Fibroblast of peridontal ligament (primary cell): ENCODE measurements at regions not wholly inside any gene's neighbourhood (a gene's known extent, or its start where the extent isn't known, plus 50 kb on each side); places are given as distances from the start of the nearest gene placed in this dataset.
A peak's percentile ranks its signal among the peaks of the same experiment; 100 is the strongest.
"Not testable (repeated sequence)": the region's sequence is repeated elsewhere in the genome, so short reads cannot be mapped to it uniquely, and the experiment has no call there.

Experiments
- DNase-seq: peaks from one replicate; pipeline ENCODE4 v3.0.0-alpha.2; 2010; ENCODE audit errors: extremely low read depth

DNA sequence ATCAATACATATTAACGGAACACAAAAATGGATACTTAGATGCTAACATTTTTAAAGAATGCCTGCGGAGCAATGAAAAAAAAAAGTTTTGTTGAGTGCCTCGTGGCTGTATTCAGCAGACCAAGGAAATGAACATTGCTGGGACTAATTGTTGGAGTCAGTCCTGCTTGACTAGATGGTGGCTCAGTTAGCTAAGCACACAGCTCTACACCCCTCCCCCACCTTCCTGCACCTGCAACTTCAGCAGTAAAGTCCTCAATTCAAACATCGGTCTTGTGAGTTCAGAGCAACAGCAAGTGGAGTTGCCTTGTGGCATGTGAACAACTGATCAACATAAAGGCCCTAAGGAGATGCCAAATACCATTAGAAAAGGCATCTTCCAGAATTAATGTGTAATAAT is 326.0 kb upstream of the NPSR1 start:
- DNase-seq = no peak

DNA sequence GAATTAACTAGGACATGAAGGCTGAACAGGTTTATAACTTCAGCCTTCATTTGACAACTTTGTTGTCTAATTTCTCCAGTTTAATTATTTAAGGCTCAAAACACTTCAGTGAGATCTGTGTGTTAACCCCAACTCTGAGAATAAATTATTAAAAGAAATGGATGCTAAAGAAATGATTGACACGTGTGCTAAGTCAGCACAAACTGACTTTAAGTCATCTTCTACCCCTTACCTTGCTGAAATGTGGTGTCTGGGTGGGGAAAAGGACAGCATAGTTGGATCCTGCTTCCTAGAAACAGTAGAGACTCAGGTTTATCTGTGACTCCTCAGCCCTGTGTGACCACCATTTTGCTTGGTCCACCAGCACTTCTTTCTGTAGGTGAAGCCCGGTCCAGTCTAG is 324.8 kb upstream of the NPSR1 start:
- no peak for DNase-seq

DNA sequence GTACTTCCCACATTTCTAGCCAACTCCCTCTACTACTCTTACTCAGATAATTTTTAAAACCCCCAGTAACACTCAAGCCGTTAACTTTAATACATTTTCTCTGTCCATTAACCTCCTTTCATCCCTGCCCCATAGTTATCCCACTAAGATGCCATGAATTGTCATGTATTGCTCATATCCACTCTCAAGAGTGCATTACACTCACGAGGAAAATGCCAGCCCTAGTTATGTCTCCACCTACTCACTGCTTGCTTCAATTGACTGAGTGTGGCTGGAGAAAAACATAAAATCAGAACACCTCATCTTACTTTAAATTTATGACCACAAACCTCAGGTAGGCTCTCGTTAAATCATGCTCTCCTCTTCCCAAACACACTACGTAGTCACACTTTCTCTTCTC is 324.1 kb upstream of the NPSR1 start:
- no peak for DNase-seq

DNA sequence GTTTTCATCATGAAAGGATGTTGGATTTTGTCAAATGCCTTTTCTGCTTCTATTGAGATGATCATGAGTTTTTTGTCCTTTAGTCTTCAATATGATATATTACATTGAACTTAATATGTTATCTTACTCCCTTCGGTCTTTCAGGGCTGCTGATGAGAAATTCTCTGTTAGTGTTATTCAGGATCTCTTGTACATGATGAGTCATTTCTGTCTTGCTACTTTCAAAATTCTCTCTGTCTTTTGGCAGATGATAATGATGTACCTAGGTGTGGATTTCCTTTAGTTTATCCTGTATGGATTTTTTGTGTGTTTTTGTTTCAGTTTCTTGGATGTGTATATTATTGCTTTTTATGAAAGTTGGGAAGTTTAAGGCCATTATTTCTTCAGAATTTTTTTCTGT is 320.9 kb upstream of the NPSR1 start:
- no peak for DNase-seq

DNA sequence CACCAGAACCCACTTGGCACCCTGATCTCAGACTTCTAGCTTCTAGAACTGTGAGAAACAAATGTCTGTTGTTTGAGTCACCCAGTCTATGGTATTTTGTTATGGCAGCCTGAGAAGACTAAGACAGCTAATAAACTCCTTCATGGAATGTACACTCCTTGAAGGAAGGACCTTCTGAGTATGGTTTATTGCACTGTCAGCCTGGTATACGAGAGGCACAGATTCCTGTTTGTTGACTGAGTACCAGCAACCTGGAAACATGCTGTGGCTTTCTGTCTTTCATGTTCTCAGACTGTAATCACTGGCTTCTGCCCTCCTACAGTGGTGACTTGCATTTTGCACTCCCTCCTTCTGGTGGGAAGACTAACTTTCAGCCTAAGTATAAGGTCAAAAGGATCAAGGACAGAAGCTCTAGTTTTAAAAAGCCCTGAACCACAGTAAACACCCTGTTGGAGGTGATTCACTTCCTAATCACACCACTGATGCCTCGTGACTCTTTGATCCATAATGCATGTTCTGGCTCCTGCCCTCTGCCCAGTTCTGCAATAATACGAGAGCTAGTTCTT is 319.0 kb upstream of the NPSR1 start:
- no peak for DNase-seq

DNA sequence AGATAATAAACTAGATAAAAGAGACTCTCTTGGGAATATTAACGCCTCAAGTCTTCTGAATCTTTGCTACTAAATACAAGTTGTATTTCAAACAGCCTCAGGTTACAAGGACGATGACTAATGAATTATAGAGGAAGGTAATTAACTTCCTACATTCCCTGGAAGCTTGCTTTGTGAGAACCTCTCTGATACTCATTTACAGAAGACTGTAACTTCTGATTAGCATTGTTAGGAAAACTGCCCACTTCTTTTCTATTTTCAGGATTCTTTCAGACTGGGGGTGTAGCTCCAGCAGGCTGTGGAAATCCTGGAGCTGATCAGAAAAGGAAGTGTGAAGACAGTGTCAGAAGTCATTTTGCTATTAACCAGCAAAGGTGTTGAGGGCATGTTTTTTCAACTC is 316.7 kb upstream of the NPSR1 start:
- DNase-seq = no peak

DNA sequence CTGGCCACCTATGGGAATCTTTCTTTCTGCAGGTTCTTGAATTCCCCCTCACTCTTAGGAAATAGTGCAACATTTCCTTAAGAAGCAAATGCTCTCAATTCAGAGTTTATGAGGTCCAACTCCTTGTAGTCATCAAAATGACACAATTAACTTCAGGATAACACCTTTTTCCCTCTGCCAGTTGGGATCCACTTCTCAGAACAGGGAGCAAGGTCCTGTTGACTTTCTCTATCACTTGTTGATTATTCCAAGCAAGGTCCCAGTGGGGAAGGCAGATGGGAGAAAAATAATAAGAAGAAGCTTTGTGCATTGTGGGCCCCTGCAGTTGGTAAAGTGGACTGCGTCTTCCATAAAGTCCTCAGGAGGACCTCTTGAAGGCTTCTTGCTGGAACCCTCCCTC is 315.6 kb upstream of the NPSR1 start:
- no peak for DNase-seq

DNA sequence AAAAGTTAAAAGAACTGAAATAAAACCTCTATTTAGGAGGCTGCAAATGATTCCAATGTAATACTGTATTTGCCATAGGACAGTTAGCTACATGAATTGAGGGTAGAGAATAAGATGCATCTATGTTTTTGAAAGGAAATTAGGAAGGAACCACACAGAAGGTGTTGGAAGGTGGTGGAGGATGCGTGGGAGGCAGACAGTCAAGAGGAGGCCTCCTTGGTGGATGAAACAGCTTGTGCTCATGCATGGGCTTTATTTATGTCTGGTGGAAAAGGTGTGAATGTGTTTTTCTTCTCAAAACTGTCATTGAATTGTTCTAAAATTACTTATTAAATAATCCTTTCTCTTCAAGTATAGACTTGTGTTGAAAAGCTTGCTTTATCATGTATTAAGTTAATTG is 314.4 kb upstream of the NPSR1 start:
- no peak for DNase-seq

DNA sequence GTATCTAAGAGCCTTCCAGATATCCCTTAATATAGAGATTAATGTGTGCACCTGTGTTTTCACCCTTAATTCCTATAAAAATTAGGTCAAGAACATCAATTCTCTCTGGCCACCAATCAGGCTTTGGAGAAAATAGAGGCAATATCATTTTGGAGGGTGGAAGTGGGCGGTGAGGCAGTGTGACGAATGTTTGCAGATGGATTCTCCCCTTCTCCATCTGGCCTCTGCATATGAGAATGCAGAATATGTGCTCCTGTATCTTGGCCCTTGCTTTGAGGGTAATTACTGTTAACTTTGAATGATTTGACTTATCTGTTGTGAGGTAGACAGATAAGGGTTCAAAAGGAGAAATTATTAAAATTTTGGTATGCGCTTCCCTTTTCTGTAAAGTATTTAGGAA is 304.0 kb upstream of the NPSR1 start:
- DNase-seq = no peak

DNA sequence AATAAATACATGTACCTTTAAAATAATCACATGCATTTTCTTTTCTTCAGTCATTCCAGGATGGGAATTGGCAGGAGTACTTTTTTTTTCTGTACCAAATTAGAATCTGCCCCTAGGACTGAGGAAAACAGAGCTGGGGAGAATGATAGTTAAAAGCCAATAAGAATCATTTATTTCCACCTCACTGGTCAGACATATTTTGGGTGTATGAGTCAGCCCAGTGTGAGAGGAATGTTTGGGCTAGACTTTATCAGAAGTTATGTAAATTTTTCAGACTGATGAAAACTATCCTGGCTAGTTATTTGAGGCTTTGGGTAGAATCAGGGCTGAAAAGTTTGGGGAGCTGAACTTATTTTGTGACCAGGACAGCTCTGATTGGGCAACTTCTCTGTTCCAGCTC is 303.1 kb upstream of the NPSR1 start:
- DNase-seq = peak; percentile 14

DNA sequence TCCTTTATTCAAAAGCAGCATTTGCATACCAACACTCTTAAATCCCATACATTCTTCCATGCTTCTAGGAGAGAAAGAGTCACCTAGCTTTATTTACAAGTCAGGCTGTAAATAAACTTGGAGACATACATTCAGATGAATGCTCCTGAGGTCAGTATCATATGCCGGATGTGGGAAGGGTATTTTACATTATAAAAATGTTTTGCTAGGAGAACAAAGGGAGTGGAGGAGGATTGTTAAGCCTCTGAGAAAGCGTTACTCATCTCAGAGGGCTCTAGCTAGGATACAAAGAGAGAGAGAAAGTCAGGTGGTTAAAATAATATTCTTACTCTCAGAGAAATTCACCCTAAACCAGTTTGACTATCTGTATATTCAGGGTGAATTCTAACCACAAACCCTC is 300.9 kb upstream of the NPSR1 start:
- DNase-seq = no peak

DNA sequence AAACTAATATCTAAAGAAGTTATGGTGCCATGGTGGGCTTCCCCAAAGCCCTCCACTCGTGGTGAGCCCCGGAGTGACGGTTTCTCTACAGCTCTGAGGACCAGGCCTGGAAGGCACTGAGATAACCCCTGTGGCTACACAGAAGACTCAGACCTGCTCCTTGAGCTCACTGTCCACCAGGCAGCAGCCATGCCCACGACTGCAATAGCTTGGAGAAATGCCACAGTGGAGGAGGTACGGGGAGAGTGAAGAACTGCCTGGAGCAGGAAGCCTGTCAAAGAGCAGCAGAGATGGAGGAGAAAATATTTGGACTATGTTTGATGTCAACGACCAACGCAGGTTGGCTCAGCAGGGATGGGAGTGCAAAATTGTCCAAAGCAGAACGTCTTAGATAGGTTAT is 300.1 kb upstream of the NPSR1 start:
- DNase-seq = no peak

DNA sequence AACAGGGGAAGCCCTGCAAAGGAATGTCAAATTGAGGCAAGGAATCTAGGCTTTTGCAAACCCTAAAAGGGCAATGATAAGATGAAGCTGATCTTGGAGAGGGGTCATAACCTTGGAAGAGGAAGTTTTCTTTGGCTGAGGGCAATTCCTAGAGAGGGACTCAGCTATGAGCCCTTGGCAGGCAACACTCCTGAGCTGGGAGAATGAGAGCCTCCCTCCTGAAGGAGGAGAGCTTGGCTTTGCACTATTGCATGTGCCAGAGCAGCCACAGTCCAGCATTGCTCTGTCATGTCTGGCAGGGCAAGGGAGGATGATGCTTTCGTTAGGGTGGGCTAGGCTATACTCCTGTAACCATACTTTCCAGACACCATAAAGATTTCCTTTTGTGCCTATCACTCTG is 299.4 kb upstream of the NPSR1 start:
- DNase-seq = not testable (repeated sequence)

DNA sequence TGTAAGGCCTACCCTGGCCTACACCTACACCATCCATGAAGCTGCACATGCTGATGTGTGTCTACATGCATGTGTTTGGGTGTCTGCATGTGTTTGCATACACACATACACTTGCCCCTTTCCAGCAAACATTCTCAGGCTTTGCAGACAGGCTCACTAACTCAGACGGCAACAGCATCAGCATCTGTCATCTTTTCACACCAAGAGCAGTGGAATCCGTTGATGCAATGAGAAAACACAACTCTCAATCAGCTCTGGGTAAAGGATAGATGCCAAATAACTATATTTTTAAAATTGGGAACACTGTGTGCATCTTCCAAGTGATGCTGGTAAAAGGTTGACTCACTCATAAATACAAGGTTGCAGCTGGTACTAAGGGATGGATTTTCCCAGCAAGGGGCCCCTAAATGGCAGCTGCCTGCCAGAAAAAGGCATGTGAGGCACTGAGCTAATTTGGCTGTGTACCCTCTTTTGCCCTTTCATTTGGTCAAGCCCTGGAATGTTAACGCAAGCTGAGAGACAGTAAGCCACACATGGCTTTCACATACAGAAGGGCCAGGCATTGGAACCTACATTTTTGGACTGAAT is 296.3 kb upstream of the NPSR1 start:
- no peak for DNase-seq

DNA sequence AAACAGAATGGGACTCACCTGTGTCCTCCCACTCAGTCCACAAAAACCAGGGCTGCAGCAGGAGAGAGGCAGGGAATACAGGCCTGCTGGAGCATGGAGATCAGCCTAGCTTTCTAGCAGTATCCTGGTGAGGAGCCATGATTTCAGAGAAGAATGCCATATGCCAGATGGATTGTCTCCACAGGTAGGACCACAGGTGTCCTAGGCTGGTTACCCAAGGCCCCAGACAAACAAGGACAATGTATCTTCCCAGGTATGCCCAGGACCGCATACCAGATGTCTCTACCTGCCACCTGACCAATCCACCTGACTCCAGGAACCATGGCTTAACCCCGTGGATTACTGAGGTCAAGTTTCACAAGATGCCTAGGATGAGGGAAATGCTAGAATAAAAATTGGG is 295.4 kb upstream of the NPSR1 start:
- DNase-seq = no peak

DNA sequence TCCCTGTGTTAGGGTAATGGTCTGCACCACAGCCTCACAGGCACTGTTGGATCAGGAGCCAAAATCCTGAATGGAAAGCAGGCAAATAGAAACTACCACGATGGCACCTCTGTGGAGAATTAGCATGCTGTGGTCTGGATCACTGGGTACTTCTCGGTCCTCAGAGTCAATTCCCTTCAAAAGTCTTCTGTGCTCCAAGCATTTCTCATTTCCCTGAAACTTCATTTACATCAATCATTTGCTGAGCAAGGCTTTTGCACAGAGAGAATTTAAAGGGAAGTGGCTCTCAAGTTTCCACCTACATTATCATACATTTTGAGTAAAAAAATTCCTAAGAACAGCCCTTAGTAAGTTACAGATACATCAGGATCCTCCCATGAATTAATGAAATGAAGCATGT is 293.9 kb upstream of the NPSR1 start:
- no peak for DNase-seq

DNA sequence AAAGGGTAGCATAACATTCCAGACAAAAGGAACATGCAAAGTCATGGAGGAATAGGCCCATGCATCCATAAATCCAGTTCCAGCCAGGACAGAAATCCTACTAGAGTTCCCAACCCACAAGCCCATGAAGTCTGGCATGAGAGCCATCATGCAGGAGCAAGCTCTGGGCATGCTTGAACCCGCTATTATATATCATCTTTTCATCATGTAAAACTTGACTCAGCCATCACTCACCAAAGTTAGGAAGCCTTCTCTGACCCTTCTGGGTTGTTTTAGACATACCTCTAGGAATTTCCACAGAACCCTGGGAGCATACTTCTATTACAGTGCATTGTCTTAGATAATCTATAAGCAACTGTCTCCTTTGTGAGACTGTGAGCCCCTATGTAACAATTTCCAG is 293.0 kb upstream of the NPSR1 start:
- no peak for DNase-seq

DNA sequence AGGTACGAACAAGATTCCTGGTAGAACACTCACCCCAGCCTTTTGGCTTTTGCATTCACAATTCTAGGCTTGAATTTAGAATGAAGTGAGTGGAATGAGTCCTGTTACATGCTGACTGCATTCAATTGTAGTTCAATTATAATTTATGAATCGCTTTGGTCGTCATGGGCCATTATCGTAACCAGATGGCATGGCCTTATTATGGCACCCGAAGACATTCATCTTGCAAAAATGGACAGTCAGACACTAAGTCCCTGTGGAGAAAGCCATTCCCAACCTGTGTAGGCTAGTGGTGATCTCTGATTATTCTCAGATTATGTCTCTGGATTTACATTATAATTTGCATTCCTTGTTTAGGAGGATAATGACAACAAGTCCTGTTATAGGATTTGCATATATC is 292.4 kb upstream of the NPSR1 start:
- no peak for DNase-seq

DNA sequence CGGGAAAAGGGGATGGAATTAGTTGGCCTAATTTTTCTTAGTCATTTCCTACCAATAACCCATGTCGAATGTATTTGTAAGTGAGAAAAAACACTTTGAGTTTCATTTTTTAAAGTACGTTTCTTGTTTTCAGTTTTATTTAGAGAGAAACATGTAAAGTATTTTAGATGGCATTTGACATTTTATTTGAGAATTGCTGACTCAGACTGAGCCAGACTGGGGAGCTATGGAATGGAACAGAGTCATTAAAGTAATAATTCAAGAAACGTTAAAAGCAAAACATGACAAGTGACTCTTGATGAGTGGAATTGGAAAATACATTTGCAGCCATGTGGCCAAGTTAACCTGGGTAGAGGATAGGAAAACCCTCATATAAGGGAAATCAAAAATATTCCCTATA is 286.1 kb upstream of the NPSR1 start:
- DNase-seq = no peak

DNA sequence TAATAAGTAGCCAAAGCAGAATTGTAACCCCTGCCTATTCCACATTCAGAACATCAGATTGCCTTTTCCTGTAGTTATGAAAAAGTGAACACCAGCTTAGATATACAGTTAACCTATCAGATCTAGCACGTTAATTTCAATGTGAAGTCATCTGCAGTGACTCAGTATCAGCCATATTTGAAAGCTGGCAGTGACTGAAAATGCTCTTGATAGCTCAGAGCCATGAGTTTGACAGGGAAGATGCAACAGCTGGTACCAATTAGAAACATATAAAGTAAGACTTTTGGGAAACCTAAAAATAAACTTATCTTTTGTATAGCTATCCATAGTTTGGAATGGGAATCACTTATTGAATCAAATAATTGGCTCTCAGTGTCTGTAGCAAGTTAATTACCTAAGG is 284.1 kb upstream of the NPSR1 start:
- DNase-seq = peak; percentile 17

DNA sequence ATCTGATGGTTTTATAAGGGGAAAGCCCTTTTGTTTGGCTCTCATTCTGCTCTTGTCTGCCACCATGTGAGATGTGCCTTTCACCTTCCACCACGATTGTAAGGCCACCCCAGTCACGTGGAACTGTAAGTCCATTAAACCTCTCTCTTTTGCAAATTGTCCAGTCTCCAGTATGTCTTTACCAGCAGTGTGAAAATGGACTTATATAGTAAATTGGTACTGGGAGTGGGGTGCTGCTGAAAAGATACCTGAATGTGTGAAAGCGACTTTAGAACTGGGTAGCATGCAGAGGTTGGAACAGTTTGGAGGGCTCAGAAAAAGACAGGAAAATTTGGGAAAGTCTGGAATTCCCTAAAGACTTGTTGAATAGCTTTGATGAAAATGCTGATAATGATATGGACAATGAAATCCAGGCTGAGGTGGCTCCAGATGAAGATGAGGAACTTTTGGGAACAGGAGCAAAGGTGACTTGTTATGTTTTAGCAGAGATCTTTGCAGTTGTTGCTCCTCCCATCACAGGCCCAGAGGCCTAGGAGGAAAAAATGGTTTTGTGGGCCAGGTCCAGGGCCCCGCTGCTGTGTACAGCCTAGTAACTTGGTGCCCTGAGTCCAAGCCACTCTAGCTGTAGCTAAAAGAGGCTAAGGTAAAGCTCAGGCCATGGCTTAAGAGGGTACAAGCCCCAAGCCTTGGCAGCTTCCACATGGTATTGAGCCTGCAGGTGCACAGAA is 275.7 kb upstream of the NPSR1 start:
- no peak for DNase-seq

DNA sequence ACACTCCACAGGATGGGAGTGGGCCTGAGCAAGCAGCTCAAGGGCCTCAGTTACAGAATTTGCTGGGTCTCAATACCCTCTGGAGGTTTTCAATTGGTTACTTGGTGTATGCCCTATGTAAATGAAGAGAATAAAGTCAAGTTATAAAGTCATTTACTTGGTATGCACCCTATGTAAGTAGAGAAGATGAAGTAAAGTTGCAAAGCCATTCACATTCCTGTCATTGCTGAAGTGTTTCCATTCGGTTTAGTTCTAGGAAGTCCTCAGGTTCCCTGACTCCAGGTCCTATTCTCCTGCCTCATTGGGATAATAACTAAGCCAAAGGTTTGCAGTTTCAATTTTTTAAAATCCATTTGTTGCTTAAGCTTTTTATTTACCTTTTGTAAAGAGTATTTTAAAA is 272.6 kb upstream of the NPSR1 start:
- no peak for DNase-seq

DNA sequence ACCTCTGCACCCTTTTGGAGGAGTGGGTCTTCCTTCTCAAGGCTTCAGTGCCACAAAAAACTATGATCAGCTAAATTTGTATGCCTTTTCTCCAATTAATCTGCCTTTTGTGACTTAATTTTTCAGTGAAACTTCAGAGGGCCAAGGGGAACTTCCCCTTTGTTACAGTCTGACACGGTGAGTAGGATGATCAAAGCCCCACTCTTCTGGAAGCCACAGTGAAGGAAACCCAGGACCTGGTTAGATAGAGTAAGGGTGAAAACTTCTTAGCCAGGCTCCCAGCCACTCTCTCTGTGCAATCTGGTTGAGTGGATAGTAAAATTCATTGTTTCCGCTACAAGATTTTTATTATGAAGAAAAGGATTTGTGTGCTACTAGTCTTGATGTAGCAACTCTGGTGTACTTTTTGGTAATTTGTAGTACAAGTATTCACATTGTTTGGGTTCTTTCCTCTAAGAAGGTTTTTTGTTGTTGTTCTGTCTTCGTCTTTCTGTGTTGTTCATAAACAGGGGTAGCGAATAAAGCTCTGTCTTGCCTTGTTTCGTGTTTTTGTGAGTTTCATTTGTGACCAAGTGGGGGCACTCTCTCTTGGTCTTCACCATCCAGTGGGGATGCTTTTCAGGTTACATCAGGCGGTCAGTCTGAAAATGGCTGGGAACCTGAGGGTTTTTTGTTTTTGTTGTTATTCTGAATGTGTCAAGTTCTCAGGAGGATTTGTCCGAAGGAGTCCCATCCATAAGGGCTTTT is 268.5 kb upstream of the NPSR1 start:
- no peak for DNase-seq
